Liver (tissue), 3 donors: ENCODE measurements at regions not wholly inside any gene's neighbourhood (a gene's known extent, or its start where the extent isn't known, plus 50 kb on each side); places are given as distances from the start of the nearest gene placed in this dataset.

Experiments used
- FOXA2 ChIP-seq: IDR thresholded peaks from 2 replicates; pipeline ENCODE4 v1.6.1; 2016; ENCODE audit warnings: antibody characterized with exemption
- GABPA ChIP-seq, 2 donors: IDR thresholded peaks in 1 of 2; conservative IDR thresholded peaks in 1 of 2; 2 replicates each; pipeline ENCODE4 v1.6.1; 2016; ENCODE audit warnings: antibody characterized with exemption in 2 of 2, mild to moderate bottlenecking in 1 of 2, moderate library complexity in 1 of 2
- HNF4A ChIP-seq, 2 donors: conservative IDR thresholded peaks; 2 replicates each; pipeline ENCODE4 v1.6.1; 2016; ENCODE audit warnings: antibody characterized with exemption in 2 of 2, mild to moderate bottlenecking in 2 of 2
- MAX ChIP-seq: IDR thresholded peaks from 2 replicates; pipeline ENCODE4 v1.6.1; 2016; ENCODE audit warnings: antibody characterized with exemption
- REST ChIP-seq: IDR thresholded peaks from 2 replicates; pipeline ENCODE4 v1.6.1; 2016; ENCODE audit warnings: antibody characterized with exemption, mild to moderate bottlenecking
- TAF1 ChIP-seq: conservative IDR thresholded peaks from 2 replicates; pipeline ENCODE4 v1.6.1; 2016; ENCODE audit warnings: antibody characterized with exemption, mild to moderate bottlenecking
- YY1 ChIP-seq: IDR thresholded peaks from 2 replicates; pipeline ENCODE4 v1.6.1; 2016; ENCODE audit warnings: antibody characterized with exemption, mild to moderate bottlenecking
- TF ChIP-seq, protein P1 (sequence below): fragments of 150-350 bp; IDR thresholded peaks from 2 replicates; pipeline ENCODE4 v1.5.1; 2017; ENCODE audit warnings: improper control_type of control experiment, low read depth, low read length; ENCODE audit not compliant: missing input control
- donor health status: healthy.
- donor health status: healthy.

- TF ChIP-seq, protein P1, sequence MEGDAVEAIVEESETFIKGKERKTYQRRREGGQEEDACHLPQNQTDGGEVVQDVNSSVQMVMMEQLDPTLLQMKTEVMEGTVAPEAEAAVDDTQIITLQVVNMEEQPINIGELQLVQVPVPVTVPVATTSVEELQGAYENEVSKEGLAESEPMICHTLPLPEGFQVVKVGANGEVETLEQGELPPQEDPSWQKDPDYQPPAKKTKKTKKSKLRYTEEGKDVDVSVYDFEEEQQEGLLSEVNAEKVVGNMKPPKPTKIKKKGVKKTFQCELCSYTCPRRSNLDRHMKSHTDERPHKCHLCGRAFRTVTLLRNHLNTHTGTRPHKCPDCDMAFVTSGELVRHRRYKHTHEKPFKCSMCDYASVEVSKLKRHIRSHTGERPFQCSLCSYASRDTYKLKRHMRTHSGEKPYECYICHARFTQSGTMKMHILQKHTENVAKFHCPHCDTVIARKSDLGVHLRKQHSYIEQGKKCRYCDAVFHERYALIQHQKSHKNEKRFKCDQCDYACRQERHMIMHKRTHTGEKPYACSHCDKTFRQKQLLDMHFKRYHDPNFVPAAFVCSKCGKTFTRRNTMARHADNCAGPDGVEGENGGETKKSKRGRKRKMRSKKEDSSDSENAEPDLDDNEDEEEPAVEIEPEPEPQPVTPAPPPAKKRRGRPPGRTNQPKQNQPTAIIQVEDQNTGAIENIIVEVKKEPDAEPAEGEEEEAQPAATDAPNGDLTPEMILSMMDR, result no peak
- TF ChIP-seq MAX (no peak), GABPA (IDR thresholded peaks at IDR 0.05 in 1 of 2, conservative IDR thresholded peaks at IDR 0.05 in 1 of 2) (no peak), YY1 (no peak), REST (no peak), FOXA2 (no peak), TAF1 (no peak), HNF4A (conservative IDR thresholded peaks at IDR 0.05) (no peak)
Observed at GRCh38 chr20:39944861-39945260, 744.2 kb downstream of the MAFB start.
